ENCODE measurements at regions not wholly inside any gene's neighbourhood (a gene's known extent, or its start where the extent isn't known, plus 50 kb on each side); places are given as distances from the start of the nearest gene placed in this dataset.

- ATAC-seq (no peak), DNase-seq (ENCODE audit: low spot score) (no peak)
- Histone ChIP-seq H3K4me3 (no peak overlapping the region), H3K9me2 (ENCODE audit: insufficient read depth) (0 out of 2 replicates have a peak, but pooled peaks cover 6% of the 10 kb centered on the region), H2AFZ (no peak overlapping the region), H3K36me3 (ENCODE audit: insufficient read depth) (no peaks in the 10 kb centered on the region), H3K4me1 (ENCODE audit: insufficient read depth) (no peaks in the 10 kb centered on the region), H3K79me2 (replicated peaks; ENCODE audit: insufficient read depth) (no peaks in the 10 kb centered on the region), H3K27me3 (ENCODE audit: insufficient read depth) (no peaks in the 10 kb centered on the region), H3K4me2 (no peak overlapping the region), H4K20me1 (replicated peaks; ENCODE audit: insufficient read depth) (no peaks in the 10 kb centered on the region), H3F3A (replicated peaks; ENCODE audit: low read depth) (no peaks in the 10 kb centered on the region), H3K27ac (ENCODE audit: low read depth) (no peak overlapping the region)
- H3K27me3 Mint-ChIP-seq (ENCODE audit: insufficient read depth, low read depth, poor library complexity): no peaks in the 10 kb centered on the region
- H3K4me3 Mint-ChIP-seq: no peak overlapping the region
- H3K27ac Mint-ChIP-seq: no peak overlapping the region
- no peaks in the 10 kb centered on the region; the same call in 1 of the 3 replicates for H3K4me1 Mint-ChIP-seq
- TF ChIP-seq STAT1 (IDR thresholded peaks at IDR 0.05; ENCODE audit: unreplicated experiment) (no peak), JUNB (IDR thresholded peaks at IDR 0.05; ENCODE audit: unreplicated experiment) (no peak), NANOG (IDR thresholded peaks at IDR 0.05; ENCODE audit: borderline replicate concordance) (no peak)
- no peaks in the 10 kb centered on the region for H3K36me3 Mint-ChIP-seq (ENCODE audit: low read depth)
- no peaks in the 10 kb centered on the region for H3K9me3 Mint-ChIP-seq
Observed at GRCh38 chr13:80037505-80037888, 303.4 kb downstream of the SPRY2 start.

- Histone ChIP-seq H3K36me3 (ENCODE audit: insufficient read depth) (no peaks in the 10 kb centered on the region), H3K79me2 (replicated peaks; ENCODE audit: insufficient read depth) (no peaks in the 10 kb centered on the region), H3F3A (replicated peaks; ENCODE audit: low read depth) (no peaks in the 10 kb centered on the region), H3K4me1 (ENCODE audit: insufficient read depth) (no peaks in the 10 kb centered on the region), H4K20me1 (replicated peaks; ENCODE audit: insufficient read depth) (no peaks in the 10 kb centered on the region), H3K27ac (ENCODE audit: low read depth) (no peak overlapping the region), H3K27me3 (ENCODE audit: insufficient read depth) (no peaks in the 10 kb centered on the region), H3K9me2 (ENCODE audit: insufficient read depth) (0 out of 2 replicates have a peak, but pooled peaks cover 3% of the 10 kb centered on the region), H3K4me2 (no peak overlapping the region), H3K4me3 (no peak overlapping the region), H2AFZ (no peak overlapping the region)
- no peaks in the 10 kb centered on the region; the same call in 1 of the 3 replicates for H3K4me1 Mint-ChIP-seq
- no peaks in the 10 kb centered on the region for H3K27me3 Mint-ChIP-seq (ENCODE audit: insufficient read depth, low read depth, poor library complexity)
- ATAC-seq: no peak
- no peak overlapping the region for H3K4me3 Mint-ChIP-seq
- H3K36me3 Mint-ChIP-seq (ENCODE audit: low read depth): no peaks in the 10 kb centered on the region
- no peak overlapping the region for H3K27ac Mint-ChIP-seq
- no peaks in the 10 kb centered on the region for H3K9me3 Mint-ChIP-seq
- no peak for DNase-seq (ENCODE audit: low spot score)
- TF ChIP-seq ZNF114 (CRISPR knock-in tag; IDR thresholded peaks at IDR 0.05): no peak
- TF ChIP-seq, protein P1, sequence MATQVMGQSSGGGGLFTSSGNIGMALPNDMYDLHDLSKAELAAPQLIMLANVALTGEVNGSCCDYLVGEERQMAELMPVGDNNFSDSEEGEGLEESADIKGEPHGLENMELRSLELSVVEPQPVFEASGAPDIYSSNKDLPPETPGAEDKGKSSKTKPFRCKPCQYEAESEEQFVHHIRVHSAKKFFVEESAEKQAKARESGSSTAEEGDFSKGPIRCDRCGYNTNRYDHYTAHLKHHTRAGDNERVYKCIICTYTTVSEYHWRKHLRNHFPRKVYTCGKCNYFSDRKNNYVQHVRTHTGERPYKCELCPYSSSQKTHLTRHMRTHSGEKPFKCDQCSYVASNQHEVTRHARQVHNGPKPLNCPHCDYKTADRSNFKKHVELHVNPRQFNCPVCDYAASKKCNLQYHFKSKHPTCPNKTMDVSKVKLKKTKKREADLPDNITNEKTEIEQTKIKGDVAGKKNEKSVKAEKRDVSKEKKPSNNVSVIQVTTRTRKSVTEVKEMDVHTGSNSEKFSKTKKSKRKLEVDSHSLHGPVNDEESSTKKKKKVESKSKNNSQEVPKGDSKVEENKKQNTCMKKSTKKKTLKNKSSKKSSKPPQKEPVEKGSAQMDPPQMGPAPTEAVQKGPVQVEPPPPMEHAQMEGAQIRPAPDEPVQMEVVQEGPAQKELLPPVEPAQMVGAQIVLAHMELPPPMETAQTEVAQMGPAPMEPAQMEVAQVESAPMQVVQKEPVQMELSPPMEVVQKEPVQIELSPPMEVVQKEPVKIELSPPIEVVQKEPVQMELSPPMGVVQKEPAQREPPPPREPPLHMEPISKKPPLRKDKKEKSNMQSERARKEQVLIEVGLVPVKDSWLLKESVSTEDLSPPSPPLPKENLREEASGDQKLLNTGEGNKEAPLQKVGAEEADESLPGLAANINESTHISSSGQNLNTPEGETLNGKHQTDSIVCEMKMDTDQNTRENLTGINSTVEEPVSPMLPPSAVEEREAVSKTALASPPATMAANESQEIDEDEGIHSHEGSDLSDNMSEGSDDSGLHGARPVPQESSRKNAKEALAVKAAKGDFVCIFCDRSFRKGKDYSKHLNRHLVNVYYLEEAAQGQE (IDR thresholded peaks at IDR 0.05; ENCODE audit: unreplicated experiment): no peak
- no peak for TF ChIP-seq EZH2phosphoT487 (IDR thresholded peaks at IDR 0.05; ENCODE audit: unreplicated experiment)
- TF ChIP-seq STAT1 (IDR thresholded peaks at IDR 0.05; ENCODE audit: unreplicated experiment): no peak
- TF ChIP-seq ZNF331 (CRISPR knock-in tag; IDR thresholded peaks at IDR 0.05; ENCODE audit: low read depth): no peak
- TF ChIP-seq EZH2 (IDR thresholded peaks at IDR 0.05; ENCODE audit: low read depth, unreplicated experiment): no peak
- no peak for TF ChIP-seq ETS1 (IDR thresholded peaks at IDR 0.05)
- TF ChIP-seq NANOG (IDR thresholded peaks at IDR 0.05; ENCODE audit: borderline replicate concordance): no peak
- TF ChIP-seq ZNF462 (CRISPR knock-in tag; IDR thresholded peaks at IDR 0.05): no peak
- TF ChIP-seq JUNB (IDR thresholded peaks at IDR 0.05; ENCODE audit: unreplicated experiment): no peak
Observed at GRCh38 chr13:80036845-80037504, 304.0 kb downstream of the SPRY2 start.

Measured in GM23338 (cell line).